SK-N-SH (cell line): ENCODE measurements at regions not wholly inside any gene's neighbourhood (a gene's known extent, or its start where the extent isn't known, plus 50 kb on each side); places are given as distances from the start of the nearest gene placed in this dataset.

Source experiments
- FOSL2 ChIP-seq: IDR thresholded peaks from 2 replicates; pipeline ENCODE4 v1.4.0; 2012; ENCODE audit warnings: low read depth, mild to moderate bottlenecking, moderate library complexity, borderline replicate concordance
- FOXM1 ChIP-seq: IDR thresholded peaks from 2 replicates; pipeline ENCODE4 v1.4.0; 2012; ENCODE audit warnings: low read depth, mild to moderate bottlenecking
- RFX5 ChIP-seq: IDR thresholded peaks from 2 replicates; pipeline ENCODE4 v1.6.1; 2012; ENCODE audit warnings: mild to moderate bottlenecking, improper control_type of control experiment, low read length
- YY1 ChIP-seq: IDR thresholded peaks from 2 replicates; pipeline ENCODE4 v1.4.0; 2012; ENCODE audit warnings: low read depth, mild to moderate bottlenecking
- TF ChIP-seq, protein P1 (sequence below): IDR thresholded peaks from 2 replicates; pipeline ENCODE4 v1.6.1; 2012; ENCODE audit warnings: mild to moderate bottlenecking, low read depth, low read length, moderate library complexity
- TF ChIP-seq, protein P2 (sequence below): fragments of 200-600 bp; sonication (generic); IDR thresholded peaks from 2 replicates; pipeline ENCODE4 v1.6.1; 2017; ENCODE audit warnings: antibody characterized with exemption, mild to moderate bottlenecking, moderate library complexity

DNA sequence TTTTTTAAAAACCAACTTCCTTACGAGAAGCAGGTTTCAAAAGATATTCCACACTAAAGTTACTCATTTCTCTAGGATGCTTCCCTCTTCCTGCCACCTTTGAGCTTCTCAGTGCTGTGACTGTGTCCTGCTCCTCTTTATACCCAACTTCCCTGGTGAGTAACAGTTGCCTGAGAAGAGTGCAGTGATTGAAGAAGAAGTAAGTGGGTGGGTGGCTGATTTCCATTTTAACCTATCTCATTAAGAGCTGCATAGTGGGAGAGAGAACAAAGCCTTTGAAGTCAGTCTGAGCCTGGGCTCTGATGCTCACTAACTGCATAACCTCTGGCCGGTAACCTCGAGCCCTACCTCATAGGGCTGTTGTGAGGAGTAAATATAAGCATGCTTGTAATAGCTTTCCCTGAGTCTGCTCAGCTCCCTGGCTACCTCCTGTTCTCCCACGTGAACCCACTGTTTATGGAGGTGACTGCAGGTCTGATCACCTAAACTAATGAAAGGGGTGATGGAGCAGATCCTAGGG is 977.3 kb downstream of the UQCRFS1 start:
- TF ChIP-seq YY1 (no peak), RFX5 (no peak), FOXM1 (no peak), FOSL2 (no peak)
- TF ChIP-seq, protein P1, sequence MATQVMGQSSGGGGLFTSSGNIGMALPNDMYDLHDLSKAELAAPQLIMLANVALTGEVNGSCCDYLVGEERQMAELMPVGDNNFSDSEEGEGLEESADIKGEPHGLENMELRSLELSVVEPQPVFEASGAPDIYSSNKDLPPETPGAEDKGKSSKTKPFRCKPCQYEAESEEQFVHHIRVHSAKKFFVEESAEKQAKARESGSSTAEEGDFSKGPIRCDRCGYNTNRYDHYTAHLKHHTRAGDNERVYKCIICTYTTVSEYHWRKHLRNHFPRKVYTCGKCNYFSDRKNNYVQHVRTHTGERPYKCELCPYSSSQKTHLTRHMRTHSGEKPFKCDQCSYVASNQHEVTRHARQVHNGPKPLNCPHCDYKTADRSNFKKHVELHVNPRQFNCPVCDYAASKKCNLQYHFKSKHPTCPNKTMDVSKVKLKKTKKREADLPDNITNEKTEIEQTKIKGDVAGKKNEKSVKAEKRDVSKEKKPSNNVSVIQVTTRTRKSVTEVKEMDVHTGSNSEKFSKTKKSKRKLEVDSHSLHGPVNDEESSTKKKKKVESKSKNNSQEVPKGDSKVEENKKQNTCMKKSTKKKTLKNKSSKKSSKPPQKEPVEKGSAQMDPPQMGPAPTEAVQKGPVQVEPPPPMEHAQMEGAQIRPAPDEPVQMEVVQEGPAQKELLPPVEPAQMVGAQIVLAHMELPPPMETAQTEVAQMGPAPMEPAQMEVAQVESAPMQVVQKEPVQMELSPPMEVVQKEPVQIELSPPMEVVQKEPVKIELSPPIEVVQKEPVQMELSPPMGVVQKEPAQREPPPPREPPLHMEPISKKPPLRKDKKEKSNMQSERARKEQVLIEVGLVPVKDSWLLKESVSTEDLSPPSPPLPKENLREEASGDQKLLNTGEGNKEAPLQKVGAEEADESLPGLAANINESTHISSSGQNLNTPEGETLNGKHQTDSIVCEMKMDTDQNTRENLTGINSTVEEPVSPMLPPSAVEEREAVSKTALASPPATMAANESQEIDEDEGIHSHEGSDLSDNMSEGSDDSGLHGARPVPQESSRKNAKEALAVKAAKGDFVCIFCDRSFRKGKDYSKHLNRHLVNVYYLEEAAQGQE, result no peak
- TF ChIP-seq, protein P2, sequence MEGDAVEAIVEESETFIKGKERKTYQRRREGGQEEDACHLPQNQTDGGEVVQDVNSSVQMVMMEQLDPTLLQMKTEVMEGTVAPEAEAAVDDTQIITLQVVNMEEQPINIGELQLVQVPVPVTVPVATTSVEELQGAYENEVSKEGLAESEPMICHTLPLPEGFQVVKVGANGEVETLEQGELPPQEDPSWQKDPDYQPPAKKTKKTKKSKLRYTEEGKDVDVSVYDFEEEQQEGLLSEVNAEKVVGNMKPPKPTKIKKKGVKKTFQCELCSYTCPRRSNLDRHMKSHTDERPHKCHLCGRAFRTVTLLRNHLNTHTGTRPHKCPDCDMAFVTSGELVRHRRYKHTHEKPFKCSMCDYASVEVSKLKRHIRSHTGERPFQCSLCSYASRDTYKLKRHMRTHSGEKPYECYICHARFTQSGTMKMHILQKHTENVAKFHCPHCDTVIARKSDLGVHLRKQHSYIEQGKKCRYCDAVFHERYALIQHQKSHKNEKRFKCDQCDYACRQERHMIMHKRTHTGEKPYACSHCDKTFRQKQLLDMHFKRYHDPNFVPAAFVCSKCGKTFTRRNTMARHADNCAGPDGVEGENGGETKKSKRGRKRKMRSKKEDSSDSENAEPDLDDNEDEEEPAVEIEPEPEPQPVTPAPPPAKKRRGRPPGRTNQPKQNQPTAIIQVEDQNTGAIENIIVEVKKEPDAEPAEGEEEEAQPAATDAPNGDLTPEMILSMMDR, result no peak
